ENCODE measurements at regions not wholly inside any gene's neighbourhood (a gene's known extent, or its start where the extent isn't known, plus 50 kb on each side); places are given as distances from the start of the nearest gene placed in this dataset.
A peak's percentile ranks its signal among the peaks of the same experiment; 100 is the strongest.

DNA sequence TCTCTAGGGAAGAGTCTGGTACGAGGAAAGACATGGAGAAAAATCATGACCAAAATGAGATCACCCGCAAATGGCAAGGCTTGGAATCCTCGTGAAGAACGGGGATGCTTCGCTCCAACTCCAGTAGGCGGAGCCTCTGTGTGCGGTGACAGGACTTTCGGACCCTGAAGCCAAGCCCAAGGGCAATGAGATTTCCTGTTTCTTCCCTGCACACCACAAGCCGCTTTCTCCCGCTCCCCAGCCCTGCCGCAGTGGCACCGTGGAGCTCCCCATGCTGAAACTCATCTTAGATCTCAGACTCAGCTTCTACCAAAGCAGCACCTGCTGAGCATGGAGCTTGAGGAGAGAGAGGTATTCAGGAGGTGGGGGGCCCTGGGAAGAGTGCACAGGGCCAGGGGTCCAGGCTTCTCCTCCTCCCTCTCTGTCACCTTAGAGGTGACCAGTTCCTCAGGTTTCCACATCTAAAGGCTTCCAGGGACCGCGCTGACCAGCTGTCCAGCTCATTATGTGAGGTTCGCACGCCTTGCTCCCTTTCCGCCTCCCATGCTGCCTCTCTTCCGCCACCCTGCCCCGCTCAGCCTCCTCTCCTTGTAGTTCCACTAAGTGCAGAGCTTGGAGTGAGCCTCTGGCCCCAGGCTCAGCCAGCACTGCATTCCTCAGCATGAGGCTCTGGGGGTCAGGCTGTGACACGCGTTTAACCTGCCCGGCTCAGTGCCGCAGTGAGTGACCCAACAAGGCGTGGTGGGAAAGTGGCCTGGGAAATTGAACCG is 153.8 kb upstream of the SOX1 start:
- TF ChIP-seq SP1 (IDR thresholded peaks at IDR 0.05) (no peak), FOXA2 (IDR thresholded peaks at IDR 0.05) (no peak), TAF1 (conservative IDR thresholded peaks at IDR 0.05) (no peak), ZBTB33 (IDR thresholded peaks at IDR 0.05) (no peak), RAD21 (IDR thresholded peaks at IDR 0.05) (no peak), YY1 (IDR thresholded peaks at IDR 0.05) (no peak), JUND (IDR thresholded peaks at IDR 0.05) (no peak), HNF4G (IDR thresholded peaks at IDR 0.05) (no peak)
- TF ChIP-seq, protein P1, sequence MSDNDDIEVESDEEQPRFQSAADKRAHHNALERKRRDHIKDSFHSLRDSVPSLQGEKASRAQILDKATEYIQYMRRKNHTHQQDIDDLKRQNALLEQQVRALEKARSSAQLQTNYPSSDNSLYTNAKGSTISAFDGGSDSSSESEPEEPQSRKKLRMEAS (IDR thresholded peaks at IDR 0.05) = no peak
- TF ChIP-seq, protein P2, sequence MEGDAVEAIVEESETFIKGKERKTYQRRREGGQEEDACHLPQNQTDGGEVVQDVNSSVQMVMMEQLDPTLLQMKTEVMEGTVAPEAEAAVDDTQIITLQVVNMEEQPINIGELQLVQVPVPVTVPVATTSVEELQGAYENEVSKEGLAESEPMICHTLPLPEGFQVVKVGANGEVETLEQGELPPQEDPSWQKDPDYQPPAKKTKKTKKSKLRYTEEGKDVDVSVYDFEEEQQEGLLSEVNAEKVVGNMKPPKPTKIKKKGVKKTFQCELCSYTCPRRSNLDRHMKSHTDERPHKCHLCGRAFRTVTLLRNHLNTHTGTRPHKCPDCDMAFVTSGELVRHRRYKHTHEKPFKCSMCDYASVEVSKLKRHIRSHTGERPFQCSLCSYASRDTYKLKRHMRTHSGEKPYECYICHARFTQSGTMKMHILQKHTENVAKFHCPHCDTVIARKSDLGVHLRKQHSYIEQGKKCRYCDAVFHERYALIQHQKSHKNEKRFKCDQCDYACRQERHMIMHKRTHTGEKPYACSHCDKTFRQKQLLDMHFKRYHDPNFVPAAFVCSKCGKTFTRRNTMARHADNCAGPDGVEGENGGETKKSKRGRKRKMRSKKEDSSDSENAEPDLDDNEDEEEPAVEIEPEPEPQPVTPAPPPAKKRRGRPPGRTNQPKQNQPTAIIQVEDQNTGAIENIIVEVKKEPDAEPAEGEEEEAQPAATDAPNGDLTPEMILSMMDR (IDR thresholded peaks at IDR 0.05; ENCODE audit: low read depth, low read length, missing input control) = no peak
- Histone ChIP-seq H3K4me1 (ENCODE audit: control insufficient read depth in 4 of 4, insufficient read depth in 4 of 4, low read length in 3 of 4) (no peaks in the 10 kb centered on the region), H3K27ac (ENCODE audit: low read depth in 1 of 2, low read length in 2 of 2) (no peak overlapping the region), H3K27me3 (ENCODE audit: control insufficient read depth in 4 of 4, insufficient read depth in 4 of 4, low read length in 3 of 4) (peaks cover 0 to 9% (median 0%) of the 10 kb centered on the region in 4 donors), H3K4me3 (ENCODE audit: low read depth in 1 of 3, low read length in 3 of 3) (no peak overlapping the region), H3K9ac (ENCODE audit: low read depth in 1 of 2, low read length in 2 of 2) (no peak overlapping the region), H3K9me3 (ENCODE audit: control insufficient read depth in 4 of 4, low read length in 3 of 4) (no peaks in the 10 kb centered on the region), H3K36me3 (ENCODE audit: control insufficient read depth in 4 of 4, insufficient read depth in 3 of 4, low read depth in 1 of 4, low read length in 3 of 4) (no peaks in the 10 kb centered on the region)
- DNase-seq (ENCODE audit: low spot score) = peak; percentile 27
- 67% methylated on average over 25 of the region's 25 CpGs for WGBS

GRCh38 chr13:111913761-111914140 is 153.2 kb upstream of the SOX1 start:
- TF ChIP-seq NR2F2 (IDR thresholded peaks at IDR 0.05) (no peak), HNF4G (IDR thresholded peaks at IDR 0.05) (no peak), YY1 (IDR thresholded peaks at IDR 0.05) (no peak), JUND (IDR thresholded peaks at IDR 0.05) (no peak), TAF1 (conservative IDR thresholded peaks at IDR 0.05) (no peak), HNF4A (conservative IDR thresholded peaks at IDR 0.05) (no peak), FOXA1 (IDR thresholded peaks at IDR 0.05) (no peak), SP1 (IDR thresholded peaks at IDR 0.05) (no peak), ZBTB33 (IDR thresholded peaks at IDR 0.05) (no peak), REST (IDR thresholded peaks at IDR 0.05) (no peak), RAD21 (IDR thresholded peaks at IDR 0.05) (no peak)
- TF ChIP-seq, protein P2 (IDR thresholded peaks at IDR 0.05; ENCODE audit: low read depth, low read length, missing input control) = no peak
- H3K36me3 ChIP-seq (ENCODE audit: control insufficient read depth in 4 of 4, insufficient read depth in 3 of 4, low read depth in 1 of 4, low read length in 3 of 4) = no peaks in the 10 kb centered on the region
- peaks cover 0 to 9% (median 0%) of the 10 kb centered on the region in 4 donors for H3K27me3 ChIP-seq (ENCODE audit: control insufficient read depth in 4 of 4, insufficient read depth in 4 of 4, low read length in 3 of 4)
- H3K4me3 ChIP-seq (ENCODE audit: low read depth in 1 of 3, low read length in 3 of 3) = no peak overlapping the region
- no peaks in the 10 kb centered on the region for H3K4me1 ChIP-seq (ENCODE audit: control insufficient read depth in 4 of 4, insufficient read depth in 4 of 4, low read length in 3 of 4)
- DNase-seq (ENCODE audit: low spot score) = peak; percentile 17
- WGBS = 69% methylated on average over 9 of the region's 9 CpGs
- no peak overlapping the region for H3K9ac ChIP-seq (ENCODE audit: low read depth in 1 of 2, low read length in 2 of 2)
- H3K9me3 ChIP-seq (ENCODE audit: control insufficient read depth in 4 of 4, low read length in 3 of 4) = no peaks in the 10 kb centered on the region
- no peak overlapping the region for H3K27ac ChIP-seq (ENCODE audit: low read depth in 1 of 2, low read length in 2 of 2)

Measured in liver (tissue), 8 donors.